ENCODE measurements at regions not wholly inside any gene's neighbourhood (a gene's known extent, or its start where the extent isn't known, plus 50 kb on each side); places are given as distances from the start of the nearest gene placed in this dataset.

GRCh38 chr15:79230766-79231165 is 51.8 kb upstream of the ANKRD34C start:
- H3K36me3 ChIP-seq: no peaks in the 10 kb centered on the region
- H3K27me3 ChIP-seq: peaks cover 12% of the 10 kb centered on the region
- TF ChIP-seq CTCF (IDR thresholded peaks at IDR 0.05): no peak
- H3K4me1 ChIP-seq (ENCODE audit: control insufficient read depth in 1 of 2, insufficient read depth in 1 of 2, low read depth in 1 of 2, low read length in 1 of 2): no peaks in the 10 kb centered on the region
- no peak overlapping the region for H3K4me3 ChIP-seq (ENCODE audit: low read depth in 1 of 2, low read length in 1 of 2)
- no peaks in the 10 kb centered on the region for H3K9me3 ChIP-seq
- no peak overlapping the region for H3K27ac ChIP-seq

GRCh38 chr15:79222808-79223207 is 59.7 kb upstream of the ANKRD34C start:
- no peak overlapping the region for H3K4me3 ChIP-seq (ENCODE audit: low read depth in 1 of 2, low read length in 1 of 2)
- H3K9me3 ChIP-seq: no peaks in the 10 kb centered on the region
- H3K27me3 ChIP-seq: peaks cover 17% of the 10 kb centered on the region
- no peaks in the 10 kb centered on the region for H3K4me1 ChIP-seq (ENCODE audit: control insufficient read depth in 1 of 2, insufficient read depth in 1 of 2, low read depth in 1 of 2, low read length in 1 of 2)
- no peak for TF ChIP-seq CTCF (IDR thresholded peaks at IDR 0.05)
- H3K27ac ChIP-seq: no peak overlapping the region
- H3K36me3 ChIP-seq: no peaks in the 10 kb centered on the region

- Histone ChIP-seq H3K36me3 (no peaks in the 10 kb centered on the region), H3K9me3 (no peaks in the 10 kb centered on the region), H3K27me3 (peaks cover 28% of the 10 kb centered on the region), H3K4me1 (ENCODE audit: control insufficient read depth in 1 of 2, insufficient read depth in 1 of 2, low read depth in 1 of 2, low read length in 1 of 2) (no peaks in the 10 kb centered on the region), H3K4me3 (ENCODE audit: low read depth in 1 of 2, low read length in 1 of 2) (no peak overlapping the region), H3K27ac (no peak overlapping the region)
- no peak for TF ChIP-seq CTCF (IDR thresholded peaks at IDR 0.05)
These were observed 60.8 kb upstream of the ANKRD34C start for GRCh38 chr15:79221696-79222095.

DNA sequence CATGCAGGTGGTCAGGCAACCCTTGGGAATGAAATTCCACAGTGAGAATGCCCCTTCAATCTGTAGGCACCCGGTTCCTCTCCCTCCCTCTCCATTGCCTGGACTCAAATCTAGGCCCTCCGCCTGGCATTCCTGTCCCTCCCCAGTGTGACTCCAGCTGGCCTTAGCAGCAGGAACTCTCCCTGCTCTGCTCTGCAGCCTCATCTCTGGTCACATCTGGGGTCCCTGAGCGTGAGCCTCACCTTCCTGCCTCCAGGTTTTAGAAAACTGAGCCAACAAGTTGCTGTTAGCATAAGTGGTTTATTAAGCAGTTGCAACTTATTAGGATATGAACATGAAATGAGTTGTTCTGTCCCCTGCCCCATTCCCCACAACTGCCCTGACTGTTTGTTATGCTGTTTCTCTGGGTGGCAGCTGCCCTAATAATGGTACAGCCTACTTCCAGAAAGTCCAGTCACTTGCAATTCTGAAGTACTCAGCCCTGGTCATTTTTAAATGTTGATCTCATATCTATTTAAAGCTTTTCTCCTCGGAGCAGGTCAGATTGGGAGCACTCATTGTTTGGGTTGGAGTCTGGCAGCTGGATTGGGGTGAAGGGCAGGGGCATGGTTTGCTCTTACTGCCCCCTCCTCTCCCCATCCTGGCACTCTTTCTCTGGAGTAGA is 63.0 kb upstream of the ANKRD34C start:
- Histone ChIP-seq H3K36me3 (no peaks in the 10 kb centered on the region), H3K27ac (no peak overlapping the region), H3K4me3 (ENCODE audit: low read depth in 1 of 2, low read length in 1 of 2) (no peak overlapping the region), H3K9me3 (no peaks in the 10 kb centered on the region), H3K27me3 (peaks cover 30% of the 10 kb centered on the region), H3K4me1 (ENCODE audit: control insufficient read depth in 1 of 2, insufficient read depth in 1 of 2, low read depth in 1 of 2, low read length in 1 of 2) (no peaks in the 10 kb centered on the region)
- TF ChIP-seq CTCF (IDR thresholded peaks at IDR 0.05): no peak

GRCh38 chr15:79218588-79219200 is 63.8 kb upstream of the ANKRD34C start:
- no peaks in the 10 kb centered on the region for H3K9me3 ChIP-seq
- TF ChIP-seq CTCF (IDR thresholded peaks at IDR 0.05): no peak
- no peaks in the 10 kb centered on the region for H3K36me3 ChIP-seq
- no peak overlapping the region for H3K27ac ChIP-seq
- peaks cover 37% of the 10 kb centered on the region for H3K27me3 ChIP-seq
- no peak overlapping the region for H3K4me3 ChIP-seq (ENCODE audit: low read depth in 1 of 2, low read length in 1 of 2)
- no peaks in the 10 kb centered on the region for H3K4me1 ChIP-seq (ENCODE audit: control insufficient read depth in 1 of 2, insufficient read depth in 1 of 2, low read depth in 1 of 2, low read length in 1 of 2)
